DMS 273 (cell line): ENCODE measurements at regions not wholly inside any gene's neighbourhood (a gene's known extent, or its start where the extent isn't known, plus 50 kb on each side); places are given as distances from the start of the nearest gene placed in this dataset.
A peak's percentile ranks its signal among the peaks of the same experiment; 100 is the strongest.

ENCODE experiments used
- DNase-seq: peaks from one replicate; lab custom pipeline; 2025; ENCODE audit not compliant: unreplicated experiment; lab: John Stamatoyannopoulos, UW

- no peak for DNase-seq
Observed at GRCh38 chr3:127404221-127405009, 116.6 kb upstream of the PRR20G start.

- DNase-seq = no peak
Observed at GRCh38 chr3:127403795-127404194, 115.9 kb upstream of the PRR20G start.

GRCh38 chr3:127399154-127399553, 111.3 kb upstream of the PRR20G start:
- DNase-seq = no peak

- DNase-seq = no peak
Observed at GRCh38 chr3:127396473-127396872, 108.6 kb upstream of the PRR20G start.

GRCh38 chr3:127395663-127396355, 108.0 kb upstream of the PRR20G start:
- no peak for DNase-seq

GRCh38 chr3:127394984-127395662, 107.3 kb upstream of the PRR20G start:
- DNase-seq = no peak

GRCh38 chr3:127394031-127394430, 106.2 kb upstream of the PRR20G start:
- peak; percentile 28 for DNase-seq

GRCh38 chr3:127393131-127393820, 105.4 kb upstream of the PRR20G start:
- no peak for DNase-seq

- DNase-seq = no peak
Observed at GRCh38 chr3:127392156-127392490, 104.3 kb upstream of the PRR20G start.

- no peak for DNase-seq
Observed at GRCh38 chr3:127391436-127392155, 103.8 kb upstream of the PRR20G start.

GRCh38 chr3:127390365-127391025, 102.6 kb upstream of the PRR20G start:
- no peak for DNase-seq

GRCh38 chr3:127389913-127390312, 102.1 kb upstream of the PRR20G start:
- no peak for DNase-seq

- no peak for DNase-seq
Observed at GRCh38 chr3:127389420-127389819, 101.6 kb upstream of the PRR20G start.

GRCh38 chr3:127388427-127388826, 100.6 kb upstream of the PRR20G start:
- DNase-seq = no peak

- DNase-seq = no peak
Observed at GRCh38 chr3:127387556-127388153, 99.8 kb upstream of the PRR20G start.

GRCh38 chr3:127387119-127387518, 99.3 kb upstream of the PRR20G start:
- no peak for DNase-seq

- no peak for DNase-seq
Observed at GRCh38 chr3:127386490-127386889, 98.6 kb upstream of the PRR20G start.

- DNase-seq = no peak
Observed at GRCh38 chr3:127385540-127385870, 97.7 kb upstream of the PRR20G start.

- DNase-seq = no peak
Observed at GRCh38 chr3:127384717-127385539, 97.1 kb upstream of the PRR20G start.
